ENCODE measurements at regions not wholly inside any gene's neighbourhood (a gene's known extent, or its start where the extent isn't known, plus 50 kb on each side); places are given as distances from the start of the nearest gene placed in this dataset.

- TF ChIP-seq CTCF (IDR thresholded peaks at IDR 0.05; ENCODE audit: insufficient read depth, low read depth, low read length, missing control alignments): no peak
- no peak for DNase-seq (ENCODE audit: low read depth)
- H3K4me3 ChIP-seq (ENCODE audit: low read length): no peak overlapping the region
These were observed 381.2 kb downstream of the CD83 start for GRCh38 chr6:14498748-14499147.

DNA sequence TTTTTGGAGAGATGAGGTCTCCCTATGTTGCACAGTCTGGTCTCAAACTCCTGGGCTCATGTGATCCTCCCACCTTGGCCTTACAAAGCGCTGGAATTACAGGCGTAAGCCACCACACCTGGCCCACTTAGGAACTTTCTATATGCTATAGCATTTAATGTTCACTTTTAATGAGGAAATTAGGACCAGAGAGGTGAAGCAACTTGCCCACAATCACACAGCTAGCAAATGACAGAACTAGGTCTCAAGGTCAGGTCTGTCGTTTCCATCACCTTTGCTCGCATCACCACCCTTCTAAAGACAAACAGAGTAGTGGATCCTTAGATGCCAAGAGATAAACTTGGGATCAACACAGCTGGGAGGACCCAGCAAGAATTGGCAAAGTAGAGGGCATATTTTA, 381.7 kb downstream of the CD83 start:
- H3K4me3 ChIP-seq (ENCODE audit: low read length): no peak overlapping the region
- no peak for DNase-seq (ENCODE audit: low read depth)
- TF ChIP-seq CTCF (IDR thresholded peaks at IDR 0.05; ENCODE audit: insufficient read depth, low read depth, low read length, missing control alignments): no peak

GRCh38 chr6:14499841-14500240, 382.3 kb downstream of the CD83 start:
- H3K4me3 ChIP-seq (ENCODE audit: low read length): no peak overlapping the region
- no peak for TF ChIP-seq CTCF (IDR thresholded peaks at IDR 0.05; ENCODE audit: insufficient read depth, low read depth, low read length, missing control alignments)
- DNase-seq (ENCODE audit: low read depth): peak; percentile 68

- TF ChIP-seq CTCF (IDR thresholded peaks at IDR 0.05; ENCODE audit: insufficient read depth, low read depth, low read length, missing control alignments): no peak
- H3K4me3 ChIP-seq (ENCODE audit: low read length): no peak overlapping the region
- no peak for DNase-seq (ENCODE audit: low read depth)
These were observed 383.2 kb downstream of the CD83 start for GRCh38 chr6:14500809-14501208.

GRCh38 chr6:14501240-14501639, 383.7 kb downstream of the CD83 start:
- no peak overlapping the region for H3K4me3 ChIP-seq (ENCODE audit: low read length)
- TF ChIP-seq CTCF (IDR thresholded peaks at IDR 0.05; ENCODE audit: insufficient read depth, low read depth, low read length, missing control alignments): no peak
- DNase-seq (ENCODE audit: low read depth): no peak

GRCh38 chr6:14501914-14502313, 384.3 kb downstream of the CD83 start:
- H3K4me3 ChIP-seq (ENCODE audit: low read length): no peak overlapping the region
- TF ChIP-seq CTCF (IDR thresholded peaks at IDR 0.05; ENCODE audit: insufficient read depth, low read depth, low read length, missing control alignments): no peak
- DNase-seq (ENCODE audit: low read depth): peak; percentile 36

DNA sequence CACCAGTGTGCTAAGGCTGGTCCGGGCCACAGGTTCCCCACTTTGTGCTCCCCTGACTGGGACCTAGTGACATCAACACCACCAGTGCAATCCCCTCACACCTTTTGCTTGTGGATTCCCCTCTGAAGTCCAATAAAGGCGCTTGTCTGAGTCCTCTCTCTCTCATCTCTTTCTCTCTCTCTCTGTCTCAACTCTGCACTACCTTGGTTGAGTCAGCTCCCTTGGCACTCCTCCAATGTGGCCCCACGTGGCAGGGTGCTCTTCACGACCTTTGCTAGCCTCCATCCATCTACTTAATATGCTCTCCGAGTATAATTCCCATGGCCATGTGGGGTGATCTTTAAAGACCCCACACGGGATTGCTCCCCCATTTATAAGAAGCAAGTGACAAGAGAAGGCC, 385.0 kb downstream of the CD83 start:
- no peak overlapping the region for H3K4me3 ChIP-seq (ENCODE audit: low read length)
- no peak for TF ChIP-seq CTCF (IDR thresholded peaks at IDR 0.05; ENCODE audit: insufficient read depth, low read depth, low read length, missing control alignments)
- DNase-seq (ENCODE audit: low read depth): peak; percentile 68
